Natural killer cell (primary cell): ENCODE measurements at regions not wholly inside any gene's neighbourhood (a gene's known extent, or its start where the extent isn't known, plus 50 kb on each side); places are given as distances from the start of the nearest gene placed in this dataset.

ENCODE experiments used
- ATAC-seq, 3 donors: fragments of 150-1000 bp in 2 of 3; fragments of 200-7000 bp in 1 of 3; cut with Tn5 transposase; 1 replicate in 1 of 3; 2 replicates in 2 of 3; pipeline ENCODE4 v1.10.0; 2021; ENCODE audit warnings: mild to moderate bottlenecking in 2 of 3, moderate library complexity in 2 of 3
- DNase-seq, 2 donors: peaks; one replicate each; pipeline versions ENCODE4 v3.0.0 to v3.0.0-alpha.2; 2013 to 2021; ENCODE audit warnings: mixed read lengths in 1 of 2
- H3K27ac ChIP-seq: one replicate; pipeline ENCODE4 v1.5.1; 2013; ENCODE audit warnings: mild to moderate bottlenecking, low read length
- H3K27me3 ChIP-seq: one replicate; pipeline ENCODE4 v1.6.1; 2013; ENCODE audit warnings: low read length; ENCODE audit not compliant: control insufficient read depth, insufficient read depth
- H3K36me3 ChIP-seq: one replicate; pipeline ENCODE4 v1.6.1; 2013; ENCODE audit warnings: low read length; ENCODE audit not compliant: control insufficient read depth, insufficient read depth
- H3K4me1 ChIP-seq: one replicate; pipeline ENCODE4 v1.6.1; 2013; ENCODE audit warnings: low read length; ENCODE audit not compliant: control insufficient read depth, insufficient read depth
- H3K4me3 ChIP-seq: one replicate; pipeline ENCODE4 v1.5.1; 2013; ENCODE audit warnings: low read length
- H3K9me3 ChIP-seq: one replicate; pipeline ENCODE4 v1.6.1; 2013; ENCODE audit warnings: low read length; ENCODE audit not compliant: control insufficient read depth, insufficient read depth
- H3K27ac Mint-ChIP-seq, 2 donors: one replicate each; pipeline ENCODE4 v1.8.0; 2022; ENCODE audit warnings: mild to moderate bottlenecking in 2 of 2, mixed read lengths in 2 of 2, moderate library complexity in 1 of 2
- H3K27me3 Mint-ChIP-seq, 2 donors: one replicate each; pipeline ENCODE4 v1.8.0; 2022; ENCODE audit warnings: low read depth in 2 of 2, mixed read lengths in 2 of 2
- H3K36me3 Mint-ChIP-seq: one replicate; pipeline ENCODE4 v1.8.0; 2022; ENCODE audit warnings: mixed read lengths
- H3K4me1 Mint-ChIP-seq, 2 donors: one replicate each; pipeline ENCODE4 v1.8.0; 2022; ENCODE audit warnings: mixed read lengths in 2 of 2
- H3K4me3 Mint-ChIP-seq: one replicate; pipeline ENCODE4 v1.8.0; 2022; ENCODE audit warnings: mild to moderate bottlenecking, moderate library complexity, mixed read lengths
- H3K9me3 Mint-ChIP-seq, 2 donors: one replicate each; pipeline ENCODE4 v1.8.0; 2022; ENCODE audit warnings: mixed read lengths in 2 of 2
- WGBS: methylation state at CpG from one replicate; pipeline ENCODE4 v1.1.7; 2013; ENCODE audit warnings: missing lambda C conversion rate; ENCODE audit not compliant: insufficient coverage; 5-methylcytosine and 5-hydroxymethylcytosine counted together
- intact Hi-C: fragments of 100-400 bp; cut with micrococcal nuclease; formaldehyde crosslinking; loops from one replicate; pipeline ENCODE4 v1.14.2; 2022
- TF ChIP-seq, protein P1 (sequence below): fragments of 200-600 bp; IDR thresholded peaks from one replicate; pipeline ENCODE4 v1.8.0; 2022; ENCODE audit warnings: antibody characterized with exemption

DNA sequence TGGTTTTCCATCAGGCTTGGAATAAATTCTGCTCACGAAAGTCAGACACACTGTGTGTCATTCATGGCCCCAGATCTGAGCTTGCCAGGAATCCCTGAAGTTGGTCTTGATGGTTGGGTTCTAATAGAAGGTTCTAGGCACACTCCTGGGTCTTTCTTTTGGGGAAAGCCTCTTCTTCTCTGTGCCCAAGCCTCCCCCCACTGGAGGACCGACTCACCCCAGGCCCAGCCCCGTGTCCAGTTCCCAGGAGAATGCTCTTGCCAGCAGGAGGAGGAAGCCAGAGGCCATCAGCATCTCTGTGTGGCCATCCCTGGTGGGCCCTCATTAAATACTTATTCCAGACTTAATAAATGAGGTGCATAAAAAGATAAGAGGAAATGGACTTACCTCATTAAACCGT, 548.0 kb downstream of the TCERG1L start:
- Histone ChIP-seq H3K9me3 (peaks cover 11% of the 10 kb centered on the region), H3K36me3 (no peaks in the 10 kb centered on the region), H3K4me1 (no peaks in the 10 kb centered on the region), H3K27me3 (no peaks in the 10 kb centered on the region), H3K27ac (no peak overlapping the region), H3K4me3 (no peak overlapping the region)
- DNase-seq, result no peak
- H3K4me3 Mint-ChIP-seq, result no peak overlapping the region
- no peaks in the 10 kb centered on the region for H3K4me1 Mint-ChIP-seq
- H3K27me3 Mint-ChIP-seq, result no peaks in the 10 kb centered on the region
- 86% methylated on average over 3 of the region's 4 CpGs for WGBS
- intact Hi-C loops, result no loop called here
- peaks cover 0 to 8% of the 10 kb centered on the region in 2 donors for H3K9me3 Mint-ChIP-seq
- TF ChIP-seq, protein P1, sequence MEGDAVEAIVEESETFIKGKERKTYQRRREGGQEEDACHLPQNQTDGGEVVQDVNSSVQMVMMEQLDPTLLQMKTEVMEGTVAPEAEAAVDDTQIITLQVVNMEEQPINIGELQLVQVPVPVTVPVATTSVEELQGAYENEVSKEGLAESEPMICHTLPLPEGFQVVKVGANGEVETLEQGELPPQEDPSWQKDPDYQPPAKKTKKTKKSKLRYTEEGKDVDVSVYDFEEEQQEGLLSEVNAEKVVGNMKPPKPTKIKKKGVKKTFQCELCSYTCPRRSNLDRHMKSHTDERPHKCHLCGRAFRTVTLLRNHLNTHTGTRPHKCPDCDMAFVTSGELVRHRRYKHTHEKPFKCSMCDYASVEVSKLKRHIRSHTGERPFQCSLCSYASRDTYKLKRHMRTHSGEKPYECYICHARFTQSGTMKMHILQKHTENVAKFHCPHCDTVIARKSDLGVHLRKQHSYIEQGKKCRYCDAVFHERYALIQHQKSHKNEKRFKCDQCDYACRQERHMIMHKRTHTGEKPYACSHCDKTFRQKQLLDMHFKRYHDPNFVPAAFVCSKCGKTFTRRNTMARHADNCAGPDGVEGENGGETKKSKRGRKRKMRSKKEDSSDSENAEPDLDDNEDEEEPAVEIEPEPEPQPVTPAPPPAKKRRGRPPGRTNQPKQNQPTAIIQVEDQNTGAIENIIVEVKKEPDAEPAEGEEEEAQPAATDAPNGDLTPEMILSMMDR, result no peak
- no peak for ATAC-seq
- H3K27ac Mint-ChIP-seq, result no peak overlapping the region
- H3K36me3 Mint-ChIP-seq, result no peaks in the 10 kb centered on the region

- no peak overlapping the region for H3K4me3 Mint-ChIP-seq
- intact Hi-C loops, result no loop called here
- TF ChIP-seq, protein P1, result no peak
- DNase-seq, result no peak
- 80% methylated on average over 7 of the region's 7 CpGs for WGBS
- no peak overlapping the region for H3K27ac Mint-ChIP-seq
- no peaks in the 10 kb centered on the region for H3K36me3 Mint-ChIP-seq
- Histone ChIP-seq H3K27me3 (no peaks in the 10 kb centered on the region), H3K27ac (no peak overlapping the region), H3K9me3 (peaks cover 11% of the 10 kb centered on the region), H3K4me1 (no peaks in the 10 kb centered on the region), H3K4me3 (no peak overlapping the region), H3K36me3 (no peaks in the 10 kb centered on the region)
- H3K9me3 Mint-ChIP-seq, result peaks cover 0 to 8% of the 10 kb centered on the region in 2 donors
- no peaks in the 10 kb centered on the region for H3K4me1 Mint-ChIP-seq
- no peak for ATAC-seq
- H3K27me3 Mint-ChIP-seq, result no peaks in the 10 kb centered on the region
Measured at GRCh38 chr10:130764651-130765050, 546.9 kb downstream of the TCERG1L start.

DNA sequence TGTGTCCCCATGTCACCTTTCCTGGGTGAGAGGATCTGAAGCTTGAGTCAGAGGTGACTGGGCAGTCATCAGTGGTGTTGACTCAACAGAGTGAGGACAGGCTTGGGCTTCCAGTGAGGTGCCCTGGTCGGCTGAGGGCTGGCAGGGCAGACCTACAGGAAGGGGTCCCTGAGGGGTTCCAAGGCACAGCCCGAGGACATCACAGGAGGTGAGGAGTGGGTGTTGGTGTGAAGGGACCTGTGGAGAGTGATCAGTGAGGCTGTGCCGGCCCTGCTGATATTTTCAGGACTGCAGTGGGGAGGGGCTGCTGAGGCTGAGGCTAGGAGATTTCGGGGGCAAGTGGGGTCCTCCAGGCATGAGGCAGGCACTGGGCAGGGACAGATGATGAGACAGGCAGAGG, 545.5 kb downstream of the TCERG1L start:
- TF ChIP-seq, protein P1, result no peak
- H3K36me3 Mint-ChIP-seq, result no peaks in the 10 kb centered on the region
- Histone ChIP-seq H3K4me1 (no peaks in the 10 kb centered on the region), H3K27ac (no peak overlapping the region), H3K36me3 (no peaks in the 10 kb centered on the region), H3K9me3 (peaks cover 11% of the 10 kb centered on the region), H3K4me3 (no peak overlapping the region), H3K27me3 (no peaks in the 10 kb centered on the region)
- DNase-seq, result no peak
- H3K4me3 Mint-ChIP-seq, result no peak overlapping the region
- no peak for ATAC-seq
- 81% methylated on average over 4 of the region's 4 CpGs for WGBS
- peaks cover 0 to 3% of the 10 kb centered on the region in 2 donors for H3K9me3 Mint-ChIP-seq
- intact Hi-C loops, result no loop called here
- H3K27me3 Mint-ChIP-seq, result no peaks in the 10 kb centered on the region
- H3K27ac Mint-ChIP-seq, result no peak overlapping the region
- no peaks in the 10 kb centered on the region for H3K4me1 Mint-ChIP-seq

GRCh38 chr10:130767116-130767730, 544.3 kb downstream of the TCERG1L start:
- peaks cover 11% of the 10 kb centered on the region for H3K9me3 ChIP-seq
- H3K27ac ChIP-seq, result no peak overlapping the region
- intact Hi-C loops, result no loop called here
- H3K4me1 Mint-ChIP-seq, result no peaks in the 10 kb centered on the region
- no peaks in the 10 kb centered on the region for H3K4me1 ChIP-seq
- no peaks in the 10 kb centered on the region for H3K36me3 Mint-ChIP-seq
- no peak overlapping the region for H3K4me3 Mint-ChIP-seq
- DNase-seq, result no peak
- no peak overlapping the region for H3K4me3 ChIP-seq
- WGBS, result 84% methylated on average over 14 of the region's 14 CpGs
- no peak for ATAC-seq
- H3K27me3 ChIP-seq, result no peaks in the 10 kb centered on the region
- H3K27me3 Mint-ChIP-seq, result no peaks in the 10 kb centered on the region
- H3K9me3 Mint-ChIP-seq, result peaks cover 0 to 3% of the 10 kb centered on the region in 2 donors
- no peak overlapping the region for H3K27ac Mint-ChIP-seq
- no peaks in the 10 kb centered on the region for H3K36me3 ChIP-seq
- TF ChIP-seq, protein P1, result no peak
